ENCODE measurements at regions not wholly inside any gene's neighbourhood (a gene's known extent, or its start where the extent isn't known, plus 50 kb on each side); places are given as distances from the start of the nearest gene placed in this dataset.

DNA sequence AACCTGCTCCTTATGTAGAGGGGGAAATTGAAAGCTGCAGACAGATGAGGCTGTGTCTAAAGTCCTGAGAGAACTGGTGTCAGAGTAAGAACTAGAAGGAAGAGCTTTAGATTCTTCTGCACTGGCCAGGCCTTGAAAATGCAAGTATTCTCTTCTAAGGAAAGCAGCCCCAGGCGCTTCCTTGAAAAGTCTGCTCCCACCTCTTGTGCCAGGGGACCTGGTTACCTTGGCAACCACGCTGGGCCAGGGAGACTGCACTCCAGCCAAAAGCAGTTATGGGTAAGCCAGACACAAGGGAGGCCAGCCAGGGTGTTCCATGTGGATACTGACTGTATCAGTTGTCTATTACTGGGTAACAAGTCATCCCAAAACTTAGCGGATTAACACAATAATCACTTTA lies 228.6 kb upstream of the SDK2 start:
- TF ChIP-seq CTCF (IDR thresholded peaks at IDR 0.05) = no peak
- TF ChIP-seq POLR2A (IDR thresholded peaks at IDR 0.05) = no peak

Data from uterus (tissue), 2 donors.